ENCODE measurements at regions not wholly inside any gene's neighbourhood (a gene's known extent, or its start where the extent isn't known, plus 50 kb on each side); places are given as distances from the start of the nearest gene placed in this dataset.

GRCh38 chr2:16185801-16186272, 245.5 kb downstream of the MYCN start:
- no peak for TF ChIP-seq POLR2AphosphoS5 (IDR thresholded peaks at IDR 0.05)
- TF ChIP-seq, protein P1, sequence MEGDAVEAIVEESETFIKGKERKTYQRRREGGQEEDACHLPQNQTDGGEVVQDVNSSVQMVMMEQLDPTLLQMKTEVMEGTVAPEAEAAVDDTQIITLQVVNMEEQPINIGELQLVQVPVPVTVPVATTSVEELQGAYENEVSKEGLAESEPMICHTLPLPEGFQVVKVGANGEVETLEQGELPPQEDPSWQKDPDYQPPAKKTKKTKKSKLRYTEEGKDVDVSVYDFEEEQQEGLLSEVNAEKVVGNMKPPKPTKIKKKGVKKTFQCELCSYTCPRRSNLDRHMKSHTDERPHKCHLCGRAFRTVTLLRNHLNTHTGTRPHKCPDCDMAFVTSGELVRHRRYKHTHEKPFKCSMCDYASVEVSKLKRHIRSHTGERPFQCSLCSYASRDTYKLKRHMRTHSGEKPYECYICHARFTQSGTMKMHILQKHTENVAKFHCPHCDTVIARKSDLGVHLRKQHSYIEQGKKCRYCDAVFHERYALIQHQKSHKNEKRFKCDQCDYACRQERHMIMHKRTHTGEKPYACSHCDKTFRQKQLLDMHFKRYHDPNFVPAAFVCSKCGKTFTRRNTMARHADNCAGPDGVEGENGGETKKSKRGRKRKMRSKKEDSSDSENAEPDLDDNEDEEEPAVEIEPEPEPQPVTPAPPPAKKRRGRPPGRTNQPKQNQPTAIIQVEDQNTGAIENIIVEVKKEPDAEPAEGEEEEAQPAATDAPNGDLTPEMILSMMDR (IDR thresholded peaks at IDR 0.05): no peak
